Prostate gland (tissue), 2 donors: ENCODE measurements at regions not wholly inside any gene's neighbourhood (a gene's known extent, or its start where the extent isn't known, plus 50 kb on each side); places are given as distances from the start of the nearest gene placed in this dataset.

Source experiments
- CTCF ChIP-seq, 4 experiments: fragments of 200-600 bp in 2 of 4; fragments of 450-650 bp in 2 of 4; sonication (generic) in 2 of 4; IDR thresholded peaks; 1 replicate in 3 of 4; 2 replicates in 1 of 4; pipeline ENCODE4 v1.5.1; 2016 to 2019; ENCODE audit warnings: antibody characterized with exemption in 4 of 4, mild to moderate bottlenecking in 2 of 4, moderate library complexity in 2 of 4
- POLR2A ChIP-seq: fragments of 450-650 bp; IDR thresholded peaks from one replicate; pipeline ENCODE4 v1.6.1; 2016; ENCODE audit warnings: antibody characterized with exemption, mild to moderate bottlenecking

GRCh38 chr7:10739401-10739800, 234.3 kb upstream of the PHF14 start:
- TF ChIP-seq CTCF (IDR thresholded peaks at IDR 0.05) (no peak), POLR2A (no peak)
